K562 (cell line): ENCODE measurements at regions not wholly inside any gene's neighbourhood (a gene's known extent, or its start where the extent isn't known, plus 50 kb on each side); places are given as distances from the start of the nearest gene placed in this dataset.

Experiments
- CBFB ChIP-seq: sonication (generic); formaldehyde crosslinking; IDR thresholded peaks from 2 replicates; pipeline ENCODE4 v1.4.0; 2020; ENCODE audit warnings: mild to moderate bottlenecking, missing genetic modification reagents
- CTBP1 ChIP-seq: fragments of 450-650 bp; IDR thresholded peaks from 2 replicates; pipeline ENCODE4 v1.6.1; 2016; ENCODE audit warnings: borderline replicate concordance
- CTCFL ChIP-seq: IDR thresholded peaks from 2 replicates; pipeline ENCODE4 v1.6.1; 2011; ENCODE audit warnings: borderline replicate concordance, low read depth, mild to moderate bottlenecking, moderate library complexity, low read length; ENCODE audit not compliant: insufficient read depth, poor library complexity, severe bottlenecking
- CXXC5 ChIP-seq: fragments of 250-450 bp; sonication (Bioruptor Pico); IDR thresholded peaks from 2 replicates; pipeline ENCODE4 v1.8.0; 2022; ENCODE audit warnings: inconsistent platforms, mild to moderate bottlenecking, moderate library complexity
- FOXP4 ChIP-seq: sonication (generic); formaldehyde crosslinking; IDR thresholded peaks from 2 replicates; pipeline ENCODE4 v1.8.0; 2022; ENCODE audit warnings: mild to moderate bottlenecking, missing genetic modification reagents, borderline replicate concordance
- GABPB2 ChIP-seq: fragments of 250-450 bp; sonication (Bioruptor Pico); conservative IDR thresholded peaks from 2 replicates; pipeline ENCODE4 v1.5.1; 2021; ENCODE audit warnings: mild to moderate bottlenecking
- GATAD2B ChIP-seq: fragments of 450-650 bp; IDR thresholded peaks from 2 replicates; pipeline ENCODE4 v1.6.1; 2017; ENCODE audit warnings: mild to moderate bottlenecking, borderline replicate concordance
- ILF3 ChIP-seq: fragments of 450-650 bp; IDR thresholded peaks from 2 replicates; pipeline ENCODE4 v1.6.1; 2018; ENCODE audit warnings: antibody characterized with exemption, mild to moderate bottlenecking, moderate library complexity, borderline replicate concordance
- JUND ChIP-seq, 2 experiments: IDR thresholded peaks; 2 replicates in 1 of 2; 3 replicates in 1 of 2; pipeline ENCODE4 v1.6.1; 2011; ENCODE audit warnings: borderline replicate concordance in 2 of 2, low read depth in 2 of 2, low read length in 2 of 2, improper control_type of control experiment in 1 of 2, missing biosample characterization in 1 of 2, missing genetic modification characterization in 1 of 2, missing genetic modification reagents in 1 of 2
- MCM7 ChIP-seq, 2 experiments: fragments of 450-650 bp; IDR thresholded peaks; 2 replicates each; pipeline ENCODE4 v1.6.1; 2016 to 2018
- PCBP1 ChIP-seq: fragments of 200-400 bp; formaldehyde crosslinking; IDR thresholded peaks from 2 replicates; pipeline ENCODE4 v1.6.1; 2018; ENCODE audit warnings: mild to moderate bottlenecking, low read depth, low read length; ENCODE audit not compliant: poor library complexity, severe bottlenecking
- PCBP2 ChIP-seq: fragments of 200-400 bp; formaldehyde crosslinking; IDR thresholded peaks from 2 replicates; pipeline ENCODE4 v1.6.1; 2018; ENCODE audit warnings: low read length, low read depth, mild to moderate bottlenecking, moderate library complexity; ENCODE audit not compliant: poor library complexity, severe bottlenecking
- TBL1XR1 ChIP-seq, 2 experiments: IDR thresholded peaks; 2 replicates each; pipeline ENCODE4 v1.6.1; 2012; ENCODE audit warnings: improper control_type of control experiment in 2 of 2, low read length in 2 of 2, mild to moderate bottlenecking in 1 of 2
- TBP ChIP-seq: optimal IDR thresholded peaks from 2 replicates; pipeline ENCODE3; 2011; ENCODE audit warnings: low read depth, low read length, improper control_type of control experiment
- XRCC4 ChIP-seq: IDR thresholded peaks from one replicate; pipeline ENCODE4 v1.6.1; 2011; ENCODE audit not compliant: insufficient read depth, insufficient read length; ENCODE audit errors: extremely low read depth
- ZBTB11 ChIP-seq, 3 experiments: fragments of 200-800 bp in 1 of 3; fragments of 250-450 bp in 1 of 3; fragments of 450-650 bp in 1 of 3; sonication (Bioruptor Pico) in 1 of 3; sonication (Bioruptor generic) in 1 of 3; formaldehyde crosslinking in 1 of 3; IDR thresholded peaks; 2 replicates each; pipeline versions ENCODE4 v1.6.1 to v1.8.0; 2016 to 2022; ENCODE audit warnings: mild to moderate bottlenecking in 2 of 3, missing genetic modification characterization in 2 of 3, missing compliant biosample characterization in 1 of 3, moderate library complexity in 1 of 3
- ZNF133 ChIP-seq: fragments of 250-450 bp; sonication (Bioruptor Pico); IDR thresholded peaks from 2 replicates; pipeline ENCODE4 v1.4.0; 2020; ENCODE audit warnings: mild to moderate bottlenecking
- ZNF445 ChIP-seq: fragments of 250-450 bp; sonication (Bioruptor Pico); IDR thresholded peaks from 2 replicates; pipeline ENCODE4 v1.4.0; 2020; ENCODE audit warnings: low read depth, mild to moderate bottlenecking, moderate library complexity

GRCh38 chr3:174440741-174441587 lies 418.2 kb upstream of the NAALADL2 start (continued):
- TF ChIP-seq ZBTB11 (CRISPR knock-in tag; IDR thresholded peaks at IDR 0.05) (no peak), CXXC5 (CRISPR knock-in tag) (peak; percentile 71), FOXP4 (CRISPR knock-in tag) (no peak), MCM7 (IDR thresholded peaks at IDR 0.05) (no peak), ILF3 (no peak), CTBP1 (peak; percentile 69), PCBP2 (no peak), GATAD2B (no peak), CTCFL (peak; percentile 34), JUND (IDR thresholded peaks at IDR 0.05; ENCODE audit: borderline replicate concordance, low read depth, low read length) (peak; percentile 65), JUND (tag; IDR thresholded peaks at IDR 0.05; ENCODE audit: borderline replicate concordance, low read depth, low read length) (no peak; the same call in 2 of the 3 replicates), XRCC4 (no peak), CBFB (CRISPR knock-in tag) (no peak), GABPB2 (CRISPR knock-in tag) (no peak), TBP (peak; percentile 48), TBL1XR1 (IDR thresholded peaks at IDR 0.05; ENCODE audit: low read length in 2 of 2) (no peak), ZNF133 (CRISPR knock-in tag) (no peak), ZNF445 (CRISPR knock-in tag) (no peak), PCBP1 (peak; percentile 57)
